SKM-1 (cell line): ENCODE measurements at regions not wholly inside any gene's neighbourhood (a gene's known extent, or its start where the extent isn't known, plus 50 kb on each side); places are given as distances from the start of the nearest gene placed in this dataset.
A peak's percentile ranks its signal among the peaks of the same experiment; 100 is the strongest.

Experiments used
- DNase-seq: peaks from one replicate; lab custom pipeline; 2025; ENCODE audit not compliant: unreplicated experiment; lab: John Stamatoyannopoulos, UW

- no peak for DNase-seq
These were observed 573.8 kb upstream of the ARGLU1 start for GRCh38 chr13:107141767-107142166.

- DNase-seq: no peak
These were observed 571.1 kb upstream of the ARGLU1 start for GRCh38 chr13:107139006-107139405.

- no peak for DNase-seq
These were observed 570.5 kb upstream of the ARGLU1 start for GRCh38 chr13:107138486-107138885.

GRCh38 chr13:107133950-107134349 lies 566.0 kb upstream of the ARGLU1 start:
- DNase-seq: no peak

- no peak for DNase-seq
These were observed 562.6 kb upstream of the ARGLU1 start for GRCh38 chr13:107130566-107130965.

- no peak for DNase-seq
These were observed 556.8 kb upstream of the ARGLU1 start for GRCh38 chr13:107124730-107125129.

- DNase-seq: peak; percentile 7
These were observed 556.3 kb upstream of the ARGLU1 start for GRCh38 chr13:107124129-107124718.

- no peak for DNase-seq
These were observed 553.9 kb upstream of the ARGLU1 start for GRCh38 chr13:107121793-107122192.

- DNase-seq: no peak
These were observed 552.3 kb upstream of the ARGLU1 start for GRCh38 chr13:107119989-107120881.

GRCh38 chr13:107118506-107118905 lies 550.6 kb upstream of the ARGLU1 start:
- DNase-seq: no peak

GRCh38 chr13:107117327-107118012 lies 549.5 kb upstream of the ARGLU1 start:
- DNase-seq: no peak

- DNase-seq: no peak
These were observed 545.5 kb upstream of the ARGLU1 start for GRCh38 chr13:107113387-107113786.

GRCh38 chr13:107111248-107111647 lies 543.3 kb upstream of the ARGLU1 start:
- no peak for DNase-seq

GRCh38 chr13:107104631-107105030 lies 536.7 kb upstream of the ARGLU1 start:
- no peak for DNase-seq

GRCh38 chr13:107102676-107103075 lies 534.7 kb upstream of the ARGLU1 start:
- DNase-seq: no peak

GRCh38 chr13:107099661-107100060 lies 531.7 kb upstream of the ARGLU1 start:
- DNase-seq: no peak

GRCh38 chr13:107097916-107098315 lies 530.0 kb upstream of the ARGLU1 start:
- no peak for DNase-seq

GRCh38 chr13:107095876-107096275 lies 527.9 kb upstream of the ARGLU1 start:
- no peak for DNase-seq

- no peak for DNase-seq
These were observed 523.9 kb upstream of the ARGLU1 start for GRCh38 chr13:107091861-107092260.

- DNase-seq: no peak
These were observed 523.5 kb upstream of the ARGLU1 start for GRCh38 chr13:107091428-107091827.

- DNase-seq: no peak
These were observed 520.1 kb upstream of the ARGLU1 start for GRCh38 chr13:107088061-107088460.
